Epithelial cell of proximal tubule (primary cell): ENCODE measurements at regions not wholly inside any gene's neighbourhood (a gene's known extent, or its start where the extent isn't known, plus 50 kb on each side); places are given as distances from the start of the nearest gene placed in this dataset.
A peak's percentile ranks its signal among the peaks of the same experiment; 100 is the strongest.

Experiments
- DNase-seq: peaks from one replicate; pipeline ENCODE4 v3.0.0-alpha.2; 2011; ENCODE audit warnings: low read depth
- H3K4me3 ChIP-seq: 2 replicates; pipeline ENCODE4 v1.5.1; 2011; ENCODE audit warnings: low read depth, mild to moderate bottlenecking, low read length
- TF ChIP-seq, protein P1 (sequence below): conservative IDR thresholded peaks from 2 replicates; pipeline ENCODE4 v1.5.1; 2012; ENCODE audit warnings: low read depth, mild to moderate bottlenecking, low read length

DNA sequence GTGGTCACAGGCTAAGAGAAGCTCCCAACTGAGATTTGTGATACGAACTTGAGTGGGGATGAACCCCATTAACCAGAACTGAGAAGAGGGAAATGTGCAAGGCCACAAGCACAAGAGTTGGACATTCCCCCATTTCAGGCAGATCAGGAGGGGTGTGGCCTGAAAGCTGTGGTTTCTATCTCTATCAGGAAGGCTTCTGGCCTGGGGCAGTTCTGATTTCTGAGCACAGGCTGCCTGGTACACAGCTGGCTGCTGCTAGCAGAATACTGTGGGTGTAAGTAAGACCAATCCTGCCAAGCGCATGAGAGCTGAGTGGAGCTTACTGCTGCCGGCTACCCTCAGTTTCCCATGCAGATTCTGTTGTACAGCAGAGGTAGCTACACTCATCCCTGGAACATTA is 484.6 kb downstream of the SATB2 start:
- H3K4me3 ChIP-seq, result no peak overlapping the region
- DNase-seq, result no peak
- TF ChIP-seq, protein P1, sequence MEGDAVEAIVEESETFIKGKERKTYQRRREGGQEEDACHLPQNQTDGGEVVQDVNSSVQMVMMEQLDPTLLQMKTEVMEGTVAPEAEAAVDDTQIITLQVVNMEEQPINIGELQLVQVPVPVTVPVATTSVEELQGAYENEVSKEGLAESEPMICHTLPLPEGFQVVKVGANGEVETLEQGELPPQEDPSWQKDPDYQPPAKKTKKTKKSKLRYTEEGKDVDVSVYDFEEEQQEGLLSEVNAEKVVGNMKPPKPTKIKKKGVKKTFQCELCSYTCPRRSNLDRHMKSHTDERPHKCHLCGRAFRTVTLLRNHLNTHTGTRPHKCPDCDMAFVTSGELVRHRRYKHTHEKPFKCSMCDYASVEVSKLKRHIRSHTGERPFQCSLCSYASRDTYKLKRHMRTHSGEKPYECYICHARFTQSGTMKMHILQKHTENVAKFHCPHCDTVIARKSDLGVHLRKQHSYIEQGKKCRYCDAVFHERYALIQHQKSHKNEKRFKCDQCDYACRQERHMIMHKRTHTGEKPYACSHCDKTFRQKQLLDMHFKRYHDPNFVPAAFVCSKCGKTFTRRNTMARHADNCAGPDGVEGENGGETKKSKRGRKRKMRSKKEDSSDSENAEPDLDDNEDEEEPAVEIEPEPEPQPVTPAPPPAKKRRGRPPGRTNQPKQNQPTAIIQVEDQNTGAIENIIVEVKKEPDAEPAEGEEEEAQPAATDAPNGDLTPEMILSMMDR, result no peak

- no peak for DNase-seq
- no peak overlapping the region for H3K4me3 ChIP-seq
- TF ChIP-seq, protein P1, result no peak
Measured at GRCh38 chr2:198968545-198968944, 489.2 kb downstream of the SATB2 start.

DNA sequence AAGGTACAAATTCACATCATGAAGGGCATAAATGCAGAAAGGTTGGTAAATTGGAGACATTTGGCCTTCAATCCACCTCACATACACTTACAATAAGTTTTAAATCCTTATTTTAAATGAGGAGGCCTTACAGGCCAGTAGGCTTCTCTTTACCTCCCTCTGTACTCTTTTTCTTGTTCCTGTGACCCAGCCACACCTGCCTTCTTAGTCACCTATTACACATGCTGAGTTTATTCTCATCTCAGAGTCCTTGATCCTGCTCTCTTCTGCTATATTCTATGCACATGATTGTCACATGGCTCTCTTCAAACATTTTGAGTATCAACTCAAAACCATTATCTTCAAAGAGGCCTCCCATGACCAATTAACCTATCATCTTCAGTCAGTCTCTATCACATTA is 491.5 kb downstream of the SATB2 start:
- no peak for DNase-seq
- TF ChIP-seq, protein P1, result no peak
- no peak overlapping the region for H3K4me3 ChIP-seq

DNA sequence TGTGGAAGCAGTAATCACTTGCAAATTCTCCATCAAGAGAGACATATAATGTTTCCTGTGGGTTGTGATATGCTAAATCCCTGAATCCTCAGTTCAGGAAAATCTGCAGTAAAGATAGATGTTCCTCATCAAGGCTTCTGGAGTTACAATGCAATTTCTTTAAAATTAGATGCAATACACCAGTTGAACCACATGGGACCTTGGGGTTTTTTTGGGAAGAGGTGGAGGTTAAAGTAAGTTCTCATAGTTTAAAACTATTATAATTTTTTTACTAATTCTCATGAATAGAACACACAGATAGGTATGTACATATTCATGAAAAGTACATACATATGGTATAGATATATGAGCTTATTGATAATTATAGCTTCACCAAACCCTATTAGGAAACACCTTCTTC is 496.2 kb downstream of the SATB2 start:
- no peak for DNase-seq
- no peak overlapping the region for H3K4me3 ChIP-seq
- TF ChIP-seq, protein P1, result peak; percentile 25

DNA sequence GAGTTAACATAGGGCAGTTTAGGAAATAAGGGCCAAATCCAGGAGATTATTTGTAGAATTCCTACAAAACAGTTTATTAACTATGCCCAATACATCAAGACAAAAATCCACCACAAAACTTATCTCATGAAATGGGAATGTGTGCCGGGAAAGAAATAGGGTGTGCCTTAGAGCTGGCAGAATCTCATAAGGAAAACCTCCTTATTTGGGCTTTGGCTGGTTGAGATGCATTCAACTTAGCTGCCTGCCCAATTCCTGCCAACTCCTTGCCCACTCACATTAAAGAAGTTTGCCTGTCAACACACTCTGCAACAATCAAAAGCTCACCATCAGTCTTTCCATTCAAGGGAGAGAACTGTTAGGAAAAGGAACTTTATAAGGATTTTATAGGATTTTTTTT is 500.6 kb downstream of the SATB2 start:
- no peak for DNase-seq
- TF ChIP-seq, protein P1, result no peak
- no peak overlapping the region for H3K4me3 ChIP-seq

DNA sequence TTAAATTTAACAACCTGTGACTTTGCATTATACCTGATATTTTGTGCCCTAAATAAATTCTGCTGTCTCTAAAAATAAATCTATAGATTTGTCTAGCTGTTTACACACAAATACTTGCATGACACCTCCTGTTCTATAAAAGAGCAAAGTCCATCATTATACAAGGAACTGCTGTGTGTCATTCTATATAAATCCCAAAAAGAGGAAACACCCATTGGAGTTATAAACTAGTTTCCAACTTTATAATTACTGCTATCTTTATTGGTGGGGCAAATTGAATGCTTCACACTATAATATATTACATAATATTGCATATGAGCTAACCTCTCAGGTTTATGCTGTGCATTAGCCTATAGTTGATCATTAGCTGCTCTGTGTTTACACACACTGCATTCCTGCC is 504.4 kb downstream of the SATB2 start:
- TF ChIP-seq, protein P1, result no peak
- no peak overlapping the region for H3K4me3 ChIP-seq
- DNase-seq, result no peak

GRCh38 chr2:198950803-198951202 is 506.9 kb downstream of the SATB2 start:
- H3K4me3 ChIP-seq, result no peak overlapping the region
- DNase-seq, result no peak
- TF ChIP-seq, protein P1, result no peak
